NOMO-1 treated with dmso at 0.1 percent for 144 hours (cell line): ENCODE measurements at regions not wholly inside any gene's neighbourhood (a gene's known extent, or its start where the extent isn't known, plus 50 kb on each side); places are given as distances from the start of the nearest gene placed in this dataset.
"Not testable (repeated sequence)": the region's sequence is repeated elsewhere in the genome, so short reads cannot be mapped to it uniquely, and the experiment has no call there.

Experiments
- DNase-seq: peaks from one replicate; lab custom pipeline; 2025; ENCODE audit not compliant: unreplicated experiment; lab: John Stamatoyannopoulos, UW

- DNase-seq: no peak
Measured at GRCh38 chr10:29189256-29189655, 99.6 kb upstream of the LYZL1 start.

- no peak for DNase-seq
Measured at GRCh38 chr10:29191674-29192073, 97.2 kb upstream of the LYZL1 start.

- DNase-seq: no peak
Measured at GRCh38 chr10:29199339-29199738, 89.5 kb upstream of the LYZL1 start.

GRCh38 chr10:29199941-29200679 is 88.8 kb upstream of the LYZL1 start:
- no peak for DNase-seq

GRCh38 chr10:29202386-29202940 is 86.4 kb upstream of the LYZL1 start:
- DNase-seq: no peak

- DNase-seq: no peak
Measured at GRCh38 chr10:29203432-29203831, 85.4 kb upstream of the LYZL1 start.

GRCh38 chr10:29204070-29204800 is 84.6 kb upstream of the LYZL1 start:
- DNase-seq: no peak

- no peak for DNase-seq
Measured at GRCh38 chr10:29205787-29206186, 83.1 kb upstream of the LYZL1 start.

GRCh38 chr10:29208845-29209244 is 80.0 kb upstream of the LYZL1 start:
- DNase-seq: no peak

- DNase-seq: no peak
Measured at GRCh38 chr10:29209830-29210229, 79.0 kb upstream of the LYZL1 start.

- no peak for DNase-seq
Measured at GRCh38 chr10:29210266-29210868, 78.5 kb upstream of the LYZL1 start.

GRCh38 chr10:29212597-29212996 is 76.3 kb upstream of the LYZL1 start:
- no peak for DNase-seq

GRCh38 chr10:29214551-29214950 is 74.3 kb upstream of the LYZL1 start:
- no peak for DNase-seq

GRCh38 chr10:29217292-29217738 is 71.6 kb upstream of the LYZL1 start:
- no peak for DNase-seq

GRCh38 chr10:29223326-29223725 is 65.5 kb upstream of the LYZL1 start:
- no peak for DNase-seq

- no peak for DNase-seq
Measured at GRCh38 chr10:29224631-29225030, 64.2 kb upstream of the LYZL1 start.

- DNase-seq: no peak
Measured at GRCh38 chr10:29227201-29227600, 61.7 kb upstream of the LYZL1 start.

- DNase-seq: no peak
Measured at GRCh38 chr10:29228562-29228961, 60.3 kb upstream of the LYZL1 start.

- no peak for DNase-seq
Measured at GRCh38 chr10:29229258-29229705, 59.6 kb upstream of the LYZL1 start.

- not testable (repeated sequence) for DNase-seq
Measured at GRCh38 chr10:29236910-29237309, 52.0 kb upstream of the LYZL1 start.

- DNase-seq: no peak
Measured at GRCh38 chr10:29237786-29238185, 51.1 kb upstream of the LYZL1 start.
